ENCODE measurements at regions not wholly inside any gene's neighbourhood (a gene's known extent, or its start where the extent isn't known, plus 50 kb on each side); places are given as distances from the start of the nearest gene placed in this dataset.
"Not testable (repeated sequence)": the region's sequence is repeated elsewhere in the genome, so short reads cannot be mapped to it uniquely, and the experiment has no call there.

DNA sequence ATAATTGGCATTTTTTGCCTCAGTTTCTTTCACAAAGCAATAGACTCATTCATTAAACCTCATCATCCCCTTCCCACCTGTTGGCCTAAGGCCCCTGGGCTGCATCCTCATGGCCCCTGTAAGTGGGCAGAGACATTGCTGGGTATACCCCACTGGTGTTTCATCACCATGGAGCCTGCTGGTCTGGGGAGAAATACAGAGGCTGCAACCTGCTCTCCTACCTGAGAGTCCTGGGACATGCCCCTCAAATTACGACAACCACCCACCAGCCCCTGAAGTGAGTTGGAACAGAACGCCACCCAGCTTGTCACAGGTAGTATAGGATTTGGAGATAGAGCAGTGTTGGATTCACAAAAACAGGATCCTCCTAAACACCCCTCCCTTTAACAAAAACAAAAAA lies 190.8 kb downstream of the ANKRD60 start:
- Histone ChIP-seq H3K27me3 (no peaks in the 10 kb centered on the region), H3K27ac (no peak overlapping the region), H3K4me3 (no peak overlapping the region), H3K9me3 (no peaks in the 10 kb centered on the region), H3K36me3 (no peaks in the 10 kb centered on the region), H3K4me1 (peaks cover 0 to 9% of the 10 kb centered on the region in 2 donors)
- TF ChIP-seq, protein P1, sequence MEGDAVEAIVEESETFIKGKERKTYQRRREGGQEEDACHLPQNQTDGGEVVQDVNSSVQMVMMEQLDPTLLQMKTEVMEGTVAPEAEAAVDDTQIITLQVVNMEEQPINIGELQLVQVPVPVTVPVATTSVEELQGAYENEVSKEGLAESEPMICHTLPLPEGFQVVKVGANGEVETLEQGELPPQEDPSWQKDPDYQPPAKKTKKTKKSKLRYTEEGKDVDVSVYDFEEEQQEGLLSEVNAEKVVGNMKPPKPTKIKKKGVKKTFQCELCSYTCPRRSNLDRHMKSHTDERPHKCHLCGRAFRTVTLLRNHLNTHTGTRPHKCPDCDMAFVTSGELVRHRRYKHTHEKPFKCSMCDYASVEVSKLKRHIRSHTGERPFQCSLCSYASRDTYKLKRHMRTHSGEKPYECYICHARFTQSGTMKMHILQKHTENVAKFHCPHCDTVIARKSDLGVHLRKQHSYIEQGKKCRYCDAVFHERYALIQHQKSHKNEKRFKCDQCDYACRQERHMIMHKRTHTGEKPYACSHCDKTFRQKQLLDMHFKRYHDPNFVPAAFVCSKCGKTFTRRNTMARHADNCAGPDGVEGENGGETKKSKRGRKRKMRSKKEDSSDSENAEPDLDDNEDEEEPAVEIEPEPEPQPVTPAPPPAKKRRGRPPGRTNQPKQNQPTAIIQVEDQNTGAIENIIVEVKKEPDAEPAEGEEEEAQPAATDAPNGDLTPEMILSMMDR (IDR thresholded peaks at IDR 0.05): no peak
- DNase-seq (ENCODE audit: low spot score): no peak

DNA sequence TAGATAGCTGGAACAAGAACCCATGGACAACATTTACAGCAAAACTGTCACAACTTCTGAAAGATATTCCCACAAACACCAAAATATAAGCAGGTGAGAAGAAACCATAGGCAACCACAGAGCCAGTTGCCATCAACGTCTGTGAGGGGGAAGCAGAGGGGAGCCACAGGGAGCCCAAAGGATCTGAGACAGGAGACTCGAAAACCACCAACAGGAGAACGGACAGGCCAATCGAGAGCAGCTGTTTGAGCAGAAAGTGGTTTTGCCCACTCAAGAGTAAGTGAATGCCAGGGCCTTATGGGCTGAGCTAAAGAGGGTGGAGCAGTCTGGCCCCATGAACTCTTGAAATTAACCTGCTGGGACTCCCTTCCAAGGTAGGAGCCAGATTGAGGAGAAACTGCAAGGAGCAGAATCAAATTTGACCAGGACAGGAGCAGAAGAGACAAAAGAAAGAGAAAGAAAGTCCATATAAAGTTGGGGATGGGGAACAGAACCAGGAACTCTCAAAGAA lies 195.4 kb downstream of the ANKRD60 start:
- H3K27ac ChIP-seq: no peak overlapping the region
- no peak overlapping the region for H3K4me3 ChIP-seq
- no peaks in the 10 kb centered on the region for H3K36me3 ChIP-seq
- no peaks in the 10 kb centered on the region for H3K27me3 ChIP-seq
- DNase-seq (ENCODE audit: low spot score): no peak
- no peaks in the 10 kb centered on the region for H3K4me1 ChIP-seq
- TF ChIP-seq, protein P1 (IDR thresholded peaks at IDR 0.05): no peak
- no peaks in the 10 kb centered on the region for H3K9me3 ChIP-seq

DNA sequence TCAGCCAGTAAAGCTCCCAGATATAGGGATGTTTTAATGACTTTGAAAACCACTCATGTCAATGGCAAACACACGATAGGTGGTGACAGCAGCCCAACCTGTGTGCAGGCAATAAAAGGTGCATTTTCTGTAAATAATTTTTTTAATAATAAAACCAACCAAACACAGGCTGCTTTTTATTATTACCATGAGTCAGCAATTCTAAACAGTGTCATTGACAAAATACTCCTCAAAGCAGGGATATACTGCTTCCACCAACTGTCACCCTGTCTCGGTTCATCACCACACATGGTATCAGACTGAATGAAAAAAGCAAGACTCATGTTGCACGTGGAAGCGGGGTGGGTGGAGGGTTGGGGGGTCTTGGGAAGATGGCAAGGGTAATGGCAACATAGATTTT lies 195.9 kb downstream of the ANKRD60 start:
- Histone ChIP-seq H3K27ac (no peak overlapping the region), H3K36me3 (no peaks in the 10 kb centered on the region), H3K4me1 (no peaks in the 10 kb centered on the region), H3K9me3 (no peaks in the 10 kb centered on the region), H3K4me3 (no peak overlapping the region), H3K27me3 (no peaks in the 10 kb centered on the region)
- DNase-seq (ENCODE audit: low spot score): no peak
- TF ChIP-seq, protein P1 (IDR thresholded peaks at IDR 0.05): no peak

DNA sequence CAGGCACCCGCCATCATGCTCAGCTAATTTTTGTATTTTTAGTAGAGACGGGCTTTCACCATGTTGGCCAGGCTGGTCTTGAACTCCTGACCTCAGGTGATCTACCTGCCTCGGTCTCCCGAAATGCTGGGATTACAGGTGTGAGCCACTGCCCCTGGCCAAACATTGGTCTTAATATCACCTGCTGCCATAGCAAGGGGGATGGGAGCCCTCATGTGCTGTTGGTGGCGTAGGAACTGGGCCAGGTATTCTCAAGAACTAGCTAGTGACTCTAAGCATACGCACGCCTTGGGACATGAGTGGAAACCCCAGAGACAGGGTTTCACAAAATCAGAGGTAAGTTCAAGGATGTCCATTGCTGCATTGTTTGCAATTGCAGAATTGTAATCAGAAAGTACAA lies 197.1 kb downstream of the ANKRD60 start:
- H3K27me3 ChIP-seq, H3K4me3 ChIP-seq, H3K36me3 ChIP-seq: not testable (repeated sequence)

DNA sequence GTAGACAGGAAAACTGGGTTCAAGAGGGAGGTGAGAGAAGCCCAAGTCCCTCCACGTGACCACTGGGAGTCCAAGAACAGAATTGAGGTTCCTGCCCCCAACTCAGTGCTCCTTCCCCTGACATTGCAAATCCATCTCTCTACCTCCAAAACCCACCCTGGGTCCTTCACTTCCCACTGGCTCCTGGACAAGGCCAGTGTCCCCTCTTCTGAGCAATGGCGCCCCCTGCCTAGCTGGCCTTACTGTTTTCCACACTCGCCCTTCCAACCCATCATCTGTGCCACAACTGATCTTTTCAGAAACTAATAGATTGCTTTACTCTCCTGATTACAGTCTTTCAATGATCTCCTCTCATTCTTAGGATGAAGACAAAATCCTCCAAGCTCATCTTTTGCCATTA lies 200.3 kb downstream of the ANKRD60 start:
- TF ChIP-seq, protein P1 (IDR thresholded peaks at IDR 0.05): peak in 1 of 2 donors; percentile 33
- Histone ChIP-seq H3K9me3 (no peaks in the 10 kb centered on the region), H3K36me3 (no peaks in the 10 kb centered on the region), H3K4me3 (no peak overlapping the region), H3K27me3 (no peaks in the 10 kb centered on the region), H3K4me1 (no peaks in the 10 kb centered on the region), H3K27ac (no peak overlapping the region)
- DNase-seq (ENCODE audit: low spot score): no peak

More for the DNA sequence above, 197.1 kb downstream of the ANKRD60 start:
- H3K27ac ChIP-seq; DNase-seq (ENCODE audit: low spot score); H3K9me3 ChIP-seq; H3K4me1 ChIP-seq: not testable (repeated sequence)

DNA sequence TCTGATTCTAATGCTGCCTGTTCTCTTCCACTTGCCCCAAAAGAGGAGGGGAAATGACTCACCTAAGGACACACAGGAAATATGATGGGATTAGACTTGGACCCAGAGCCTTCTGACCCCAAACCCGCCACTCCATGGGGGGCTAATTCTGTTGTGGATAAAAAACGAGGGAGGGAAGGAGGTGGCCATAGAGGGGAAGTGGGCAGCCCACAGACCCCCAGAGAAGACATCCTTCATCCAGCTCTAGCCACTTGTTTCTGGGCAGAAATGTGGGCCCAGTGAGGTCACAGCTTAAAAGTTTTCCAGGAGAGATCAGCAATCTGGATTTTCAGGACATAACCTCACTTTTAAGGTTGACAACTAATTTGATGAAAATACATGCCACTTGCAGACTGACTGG lies 202.1 kb downstream of the ANKRD60 start:
- Histone ChIP-seq H3K4me3 (no peak overlapping the region), H3K27me3 (no peaks in the 10 kb centered on the region), H3K27ac (no peak overlapping the region), H3K9me3 (no peaks in the 10 kb centered on the region), H3K36me3 (no peaks in the 10 kb centered on the region), H3K4me1 (no peaks in the 10 kb centered on the region)
- DNase-seq (ENCODE audit: low spot score): no peak
- TF ChIP-seq, protein P1 (IDR thresholded peaks at IDR 0.05): no peak
